Skin of body (tissue), 1 donor: ENCODE measurements at regions not wholly inside any gene's neighbourhood (a gene's known extent, or its start where the extent isn't known, plus 50 kb on each side); places are given as distances from the start of the nearest gene placed in this dataset.
"Not testable (repeated sequence)": the region's sequence is repeated elsewhere in the genome, so short reads cannot be mapped to it uniquely, and the experiment has no call there.

Experiments
- DNase-seq: peaks from one replicate; lab custom pipeline; 2025; lab: John Stamatoyannopoulos, UW

DNA sequence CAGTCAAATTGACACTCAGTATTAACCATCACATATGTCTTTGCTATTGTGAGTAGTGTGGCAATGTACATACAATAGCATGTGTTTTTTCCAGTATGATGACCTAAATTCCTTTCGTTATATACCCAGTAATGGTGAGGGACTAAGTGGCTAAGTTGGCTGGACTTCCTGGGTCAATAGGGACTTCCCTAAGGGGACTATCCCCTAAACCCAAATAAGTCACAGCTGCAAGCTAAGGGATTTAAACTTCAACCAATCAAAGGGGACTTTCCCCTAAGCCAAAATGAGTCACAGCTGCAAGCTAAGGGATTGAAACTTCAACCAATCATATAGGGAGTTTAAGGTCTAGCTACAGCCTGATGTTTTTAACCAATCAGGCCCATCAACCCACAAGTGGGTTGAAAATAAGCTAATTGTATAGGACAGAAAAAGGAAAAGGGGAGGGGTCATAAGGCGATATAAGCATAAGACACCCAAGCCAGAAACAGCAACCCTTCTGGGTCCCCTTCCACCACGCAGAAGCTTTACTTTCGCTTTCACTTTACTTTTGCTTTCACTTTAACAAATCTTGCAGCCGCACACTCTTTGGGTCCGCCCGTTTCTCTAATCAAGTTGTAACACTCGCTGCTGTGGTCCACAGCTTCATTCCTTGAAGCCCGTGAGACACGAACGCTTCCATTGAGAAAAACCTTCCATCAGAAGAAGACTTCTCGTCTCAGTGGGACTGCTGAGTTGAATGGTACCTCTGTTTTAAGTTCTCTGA, 404.4 kb downstream of the FLRT2 start:
- no peak for DNase-seq

DNA sequence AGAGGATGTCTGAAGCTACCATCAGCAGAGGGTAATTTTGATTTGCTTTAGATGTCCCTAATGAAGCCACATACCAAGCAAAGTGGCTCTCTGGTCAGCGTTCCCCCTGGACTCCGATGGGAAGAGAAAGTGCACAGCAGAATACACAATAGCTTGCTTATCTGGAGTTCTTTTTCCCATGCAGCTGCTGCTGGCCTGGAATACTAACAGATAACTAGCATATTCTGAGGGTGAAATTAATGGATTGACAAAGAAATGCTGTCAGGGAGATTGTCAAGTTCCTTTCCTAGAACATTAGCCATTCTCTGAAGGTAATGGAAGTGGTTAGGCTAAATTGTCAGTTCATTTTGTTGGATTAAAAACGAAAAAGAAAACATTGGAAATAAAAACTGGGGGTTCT, 391.3 kb downstream of the FLRT2 start:
- DNase-seq = no peak

DNA sequence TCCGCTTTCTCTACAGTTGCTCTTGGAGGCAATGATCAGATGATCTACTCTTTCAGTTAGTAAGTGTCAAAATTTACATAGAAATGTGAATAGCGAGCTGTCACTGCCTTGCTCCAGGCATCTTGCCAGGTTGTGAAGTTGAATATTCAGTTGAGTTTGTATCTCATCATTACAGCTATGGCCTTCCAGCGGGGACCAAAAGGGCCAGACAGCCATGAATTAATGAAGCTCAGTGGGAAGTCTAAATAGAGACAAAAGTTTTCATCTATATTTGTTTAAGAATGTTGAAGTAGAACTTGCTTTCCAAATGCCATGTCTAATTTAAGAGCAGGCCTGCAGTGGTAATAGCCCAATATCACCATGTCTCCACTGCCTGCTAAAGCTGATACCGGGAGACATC, 387.8 kb downstream of the FLRT2 start:
- DNase-seq = no peak

DNA sequence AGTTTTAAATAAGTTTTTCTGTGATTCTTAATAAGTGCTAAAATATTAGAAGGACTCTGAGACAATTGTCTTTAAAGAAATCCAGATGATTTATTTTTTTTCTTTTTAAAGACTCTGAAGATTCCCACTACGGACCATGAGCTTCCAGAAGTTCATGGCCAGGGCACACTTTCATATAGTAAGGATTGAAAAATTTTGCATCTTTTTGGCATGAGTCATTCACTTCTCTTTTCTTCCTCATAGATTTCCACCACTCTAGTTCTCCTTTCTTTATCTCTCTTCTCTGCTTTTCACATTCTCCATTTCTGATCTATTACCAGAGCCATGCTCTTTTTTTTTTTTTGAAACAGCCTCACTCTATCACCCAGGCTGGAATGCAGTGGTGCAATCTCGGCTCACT, 385.8 kb downstream of the FLRT2 start:
- DNase-seq = no peak

DNA sequence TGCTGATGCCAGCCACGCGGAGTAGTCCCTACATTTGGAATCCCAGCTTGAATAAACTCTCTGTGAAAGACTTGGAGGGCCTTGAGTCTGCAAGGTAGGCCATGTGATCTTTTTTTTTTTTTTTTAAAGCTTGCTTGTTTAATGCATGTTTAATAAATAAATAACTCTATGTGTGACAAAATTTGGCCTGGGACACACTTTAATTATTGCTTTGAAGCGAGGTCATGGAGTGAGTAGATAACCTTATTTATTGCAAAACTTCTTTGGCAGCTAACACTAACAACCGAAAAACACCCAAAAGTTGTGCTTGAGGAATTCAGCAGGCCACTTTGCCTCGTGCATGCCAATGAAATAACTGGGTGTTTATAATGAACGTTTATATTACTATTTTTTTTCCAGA, 382.2 kb downstream of the FLRT2 start:
- no peak for DNase-seq

DNA sequence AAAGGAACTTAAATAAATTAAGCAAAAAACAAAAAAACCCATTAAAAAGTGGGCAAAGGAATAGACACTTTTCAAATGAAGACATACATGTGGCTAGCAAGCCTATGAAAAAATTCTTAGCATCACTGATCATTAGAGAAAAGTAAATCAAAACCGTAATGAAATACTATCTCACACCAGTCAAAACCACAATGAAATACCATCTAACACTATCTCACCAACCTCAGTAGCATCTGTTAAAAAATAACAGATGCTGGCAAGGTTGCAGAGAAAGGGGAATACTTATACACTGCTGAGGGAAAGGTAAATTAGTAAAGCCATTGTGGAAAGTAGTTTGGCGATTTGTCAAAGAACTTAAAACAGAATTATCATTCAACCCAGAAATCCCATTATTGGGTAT, 381.1 kb downstream of the FLRT2 start:
- no peak for DNase-seq

DNA sequence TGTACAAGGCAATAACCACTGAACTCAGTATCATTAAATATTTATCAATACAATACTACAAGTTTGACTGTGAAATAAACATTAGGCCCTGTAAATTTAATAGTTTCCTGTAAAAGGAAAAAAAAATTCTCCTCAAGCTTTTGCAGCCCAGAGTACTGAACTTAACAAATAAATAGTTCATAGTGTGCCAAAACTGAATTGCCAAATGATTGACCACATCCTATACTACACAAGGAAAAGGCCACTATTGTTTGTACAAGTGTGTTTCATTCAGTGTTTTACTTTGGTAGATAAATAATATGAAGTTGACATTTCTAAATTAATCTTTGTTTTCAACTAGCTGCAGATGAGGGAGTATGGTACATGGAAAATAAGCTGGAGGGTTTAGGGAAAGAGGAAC, 379.6 kb downstream of the FLRT2 start:
- no peak for DNase-seq

DNA sequence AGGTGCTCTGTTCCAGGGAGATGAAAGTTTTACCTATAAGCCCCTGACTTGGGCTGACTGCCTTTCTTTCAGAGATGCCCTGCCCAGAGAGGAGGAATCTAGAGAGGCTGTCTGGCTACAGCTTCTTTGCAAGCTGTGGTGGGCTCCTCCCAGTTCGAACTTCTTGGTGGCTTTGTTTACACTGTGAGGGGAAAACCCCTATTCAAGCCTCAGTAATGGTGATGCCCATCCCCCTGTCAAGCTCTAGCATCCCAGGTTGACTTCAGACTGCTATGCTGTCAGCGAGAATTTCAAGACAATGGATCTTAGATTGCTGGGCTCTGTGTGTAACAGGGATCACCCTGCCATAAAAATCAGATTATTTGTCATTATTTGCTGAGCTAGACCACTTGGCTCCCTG, 377.6 kb downstream of the FLRT2 start:
- DNase-seq = no peak

DNA sequence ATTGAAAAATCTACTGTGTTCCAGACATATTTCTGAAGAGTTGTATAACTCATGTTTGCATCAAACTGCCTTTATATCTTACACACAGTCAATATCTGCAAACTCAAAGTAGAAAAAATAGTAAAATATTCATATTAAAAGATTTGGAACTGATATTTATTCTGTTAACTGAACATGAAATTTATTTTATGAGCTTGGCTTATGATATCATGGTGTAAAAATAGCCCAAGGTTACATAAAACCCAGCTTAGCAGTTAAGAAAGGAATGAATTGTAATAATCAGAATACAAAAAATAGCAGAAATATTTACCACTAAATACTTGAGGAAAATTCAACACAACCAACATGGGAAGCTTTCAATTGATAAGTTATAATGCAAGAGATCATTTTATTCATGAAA, 367.9 kb downstream of the FLRT2 start:
- DNase-seq = peak; percentile 29

DNA sequence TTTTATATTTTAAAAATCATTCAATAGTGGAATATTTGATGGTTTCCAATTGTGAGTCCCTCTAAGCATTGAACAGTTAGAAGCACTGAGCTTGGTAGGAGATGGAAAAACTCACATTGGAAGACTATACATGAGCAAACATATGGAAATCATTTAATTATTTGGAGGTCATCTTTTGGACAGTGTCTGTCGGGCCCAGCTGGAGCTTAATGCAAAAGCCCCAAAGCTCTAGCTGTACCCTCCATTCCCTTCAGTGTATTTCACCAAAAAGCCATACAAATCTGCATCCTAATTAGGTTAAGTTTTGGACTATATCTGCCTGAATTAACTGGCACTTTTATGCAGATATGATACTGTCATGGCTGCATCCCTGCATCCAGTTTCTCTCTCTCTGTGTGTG, 365.7 kb downstream of the FLRT2 start:
- peak; percentile 60 for DNase-seq

DNA sequence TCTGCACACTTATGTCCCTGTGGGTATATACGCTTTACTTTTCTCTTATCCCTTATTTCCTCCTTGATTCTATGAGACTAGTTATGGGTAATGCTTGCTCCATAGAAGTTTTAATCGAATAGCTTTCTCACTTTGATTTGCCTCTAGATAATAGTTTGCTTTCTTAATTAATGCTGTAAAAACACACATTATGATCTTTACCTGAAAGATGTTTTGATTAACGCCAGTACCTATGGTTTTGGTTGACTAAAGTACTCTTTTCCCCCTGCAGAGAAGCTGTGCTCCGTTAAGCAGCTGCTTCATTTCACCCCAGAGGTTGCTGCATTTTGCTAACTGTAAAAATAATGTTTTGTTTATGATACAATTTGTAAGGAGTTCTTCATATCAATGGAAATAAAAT, 362.3 kb downstream of the FLRT2 start:
- no peak for DNase-seq

DNA sequence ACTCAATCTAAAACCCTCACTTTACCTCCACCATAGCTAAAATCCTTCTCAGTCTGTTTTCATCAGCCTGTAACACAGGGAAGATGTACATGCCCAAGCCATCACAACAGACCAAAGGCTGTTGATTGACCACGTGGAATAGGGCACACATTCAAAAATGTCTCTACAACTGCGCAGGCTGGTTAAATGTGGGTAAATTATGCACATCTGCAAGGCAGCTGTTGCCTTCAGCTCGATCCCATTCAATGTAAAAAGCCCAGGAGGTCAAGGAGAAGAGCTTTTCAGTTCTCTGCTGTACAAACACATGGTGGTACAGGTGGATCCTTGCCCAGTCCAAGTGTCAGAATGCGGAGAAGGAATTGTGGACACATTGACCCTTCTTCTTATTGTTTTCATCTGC, 354.0 kb downstream of the FLRT2 start:
- DNase-seq = no peak

DNA sequence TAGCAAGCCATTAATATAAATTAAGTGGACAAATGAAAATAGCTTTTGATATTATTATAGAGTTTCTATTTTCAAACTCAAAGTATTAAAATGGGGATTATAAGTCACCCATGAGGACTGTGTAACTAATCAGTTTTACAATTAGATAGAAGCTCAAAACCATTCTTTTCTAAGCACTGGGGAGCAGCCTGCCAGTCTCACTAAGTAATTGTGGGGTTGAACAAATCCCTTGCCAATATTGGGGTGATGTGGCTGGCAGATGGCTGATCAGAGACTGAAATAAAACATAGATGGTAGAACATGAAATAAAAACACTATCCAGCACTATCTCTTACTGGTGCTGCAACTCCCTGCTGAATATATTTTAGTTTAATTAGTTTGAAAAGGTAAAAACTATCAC, 353.2 kb downstream of the FLRT2 start:
- DNase-seq = no peak

DNA sequence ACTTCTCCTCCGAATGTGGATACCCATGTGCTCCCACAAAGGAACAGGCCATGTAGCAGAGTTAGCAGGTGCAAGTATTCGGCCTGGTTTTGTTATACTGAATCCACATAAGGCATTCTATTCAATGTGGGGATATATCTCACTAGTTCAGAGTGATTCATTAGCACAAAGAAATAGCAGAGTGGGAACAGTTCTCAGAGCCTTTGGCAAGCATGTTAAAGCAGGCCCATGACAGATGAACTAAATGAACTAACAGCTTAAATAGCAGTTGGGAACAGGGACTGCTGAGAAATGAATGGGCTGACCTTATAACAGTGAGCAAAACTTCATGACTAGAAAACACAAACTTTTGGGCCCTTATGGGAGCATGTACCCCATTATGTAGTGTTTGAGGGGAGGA, 352.0 kb downstream of the FLRT2 start:
- DNase-seq = no peak

DNA sequence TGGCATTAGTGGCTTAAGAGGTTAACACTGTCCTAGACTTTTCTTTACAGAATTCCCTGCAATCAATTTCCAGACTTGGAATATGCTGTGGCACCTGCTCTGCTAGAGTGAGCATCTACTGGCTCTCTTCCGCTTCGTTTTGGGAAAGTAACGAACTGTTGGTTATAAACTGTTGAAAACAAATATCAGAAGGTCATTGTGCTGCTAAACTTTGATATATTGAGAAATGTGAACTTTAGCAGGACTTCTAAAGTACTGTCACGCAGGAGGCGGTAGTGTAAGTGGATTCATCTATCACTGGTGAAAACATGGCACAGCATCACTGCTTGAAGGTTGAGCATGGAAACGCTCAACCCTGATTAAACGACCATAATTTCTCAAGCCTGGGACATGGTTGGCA, 348.9 kb downstream of the FLRT2 start:
- no peak for DNase-seq

DNA sequence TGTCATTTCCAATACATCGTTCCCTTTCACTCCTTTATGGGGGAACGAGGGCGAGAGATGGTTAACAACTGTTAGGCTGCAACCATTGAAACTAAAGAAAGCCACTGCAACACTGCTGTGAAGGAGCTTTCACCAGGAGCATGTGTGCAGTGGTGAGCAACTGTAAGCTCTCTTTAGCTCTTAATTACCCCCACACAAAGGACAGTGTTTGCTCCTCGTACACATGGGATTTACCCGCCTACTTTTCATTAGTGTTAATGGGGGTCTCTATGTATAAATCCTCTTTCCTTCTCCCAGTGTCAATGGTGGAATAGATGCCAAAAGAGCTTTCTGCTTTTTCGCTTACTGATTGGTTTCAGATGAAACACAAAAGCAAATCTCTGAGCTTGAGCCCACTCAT, 343.1 kb downstream of the FLRT2 start:
- DNase-seq = no peak

DNA sequence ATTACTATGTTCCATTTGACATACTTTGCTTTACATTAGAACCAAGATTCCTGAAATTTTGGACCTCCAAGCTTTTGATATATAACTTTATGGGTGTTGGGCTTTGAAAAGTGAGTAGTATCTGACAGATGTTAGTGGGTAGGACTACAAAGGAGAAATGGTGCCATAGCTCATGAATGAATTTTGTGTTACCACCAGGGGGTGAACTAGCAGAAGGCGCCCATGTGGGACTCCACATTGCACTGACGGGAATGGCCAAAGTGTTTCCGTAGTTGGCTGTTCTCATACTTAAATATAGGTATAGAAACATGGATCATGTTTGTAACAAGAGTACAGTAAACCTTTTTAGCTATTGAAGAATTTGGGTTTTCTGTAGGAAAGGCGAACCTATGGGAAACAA, 337.5 kb downstream of the FLRT2 start:
- no peak for DNase-seq

DNA sequence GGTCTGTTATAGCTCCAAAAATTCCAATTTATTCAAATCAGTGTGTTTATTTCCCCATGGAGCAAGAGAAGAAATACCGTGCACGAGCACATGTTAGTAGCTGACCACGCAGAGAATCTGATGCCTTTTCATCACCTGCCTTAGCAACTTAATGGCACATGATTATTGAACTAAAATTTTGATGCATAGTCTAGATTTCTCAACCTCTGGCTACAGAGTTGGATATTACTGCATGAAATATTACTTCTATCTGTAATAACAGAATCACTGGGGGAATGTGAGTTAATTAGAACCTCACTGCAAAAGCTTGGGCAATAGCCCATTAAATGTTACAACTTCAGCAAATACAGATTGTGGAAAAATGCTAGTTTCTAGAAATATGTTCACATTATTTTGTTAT, 335.8 kb downstream of the FLRT2 start:
- DNase-seq = peak; percentile 61

DNA sequence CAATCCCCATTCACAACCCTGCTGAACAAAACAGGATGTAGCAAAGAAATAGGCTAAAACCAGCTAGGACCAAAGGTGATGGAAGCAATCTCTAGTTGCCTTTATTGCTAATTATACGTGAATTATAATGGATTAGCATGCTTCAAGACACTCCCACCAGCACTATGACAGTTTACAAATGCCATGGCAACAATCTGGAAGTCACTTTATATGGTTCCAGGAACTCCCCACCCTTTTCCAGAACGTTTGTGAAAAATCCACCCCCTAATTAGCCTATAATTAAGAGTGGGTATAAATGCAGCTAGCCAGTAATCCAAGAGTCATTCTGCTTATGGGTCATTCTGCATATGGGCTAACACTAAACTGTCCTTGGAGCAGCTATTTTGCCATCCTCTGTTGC, 328.7 kb downstream of the FLRT2 start:
- DNase-seq = no peak

DNA sequence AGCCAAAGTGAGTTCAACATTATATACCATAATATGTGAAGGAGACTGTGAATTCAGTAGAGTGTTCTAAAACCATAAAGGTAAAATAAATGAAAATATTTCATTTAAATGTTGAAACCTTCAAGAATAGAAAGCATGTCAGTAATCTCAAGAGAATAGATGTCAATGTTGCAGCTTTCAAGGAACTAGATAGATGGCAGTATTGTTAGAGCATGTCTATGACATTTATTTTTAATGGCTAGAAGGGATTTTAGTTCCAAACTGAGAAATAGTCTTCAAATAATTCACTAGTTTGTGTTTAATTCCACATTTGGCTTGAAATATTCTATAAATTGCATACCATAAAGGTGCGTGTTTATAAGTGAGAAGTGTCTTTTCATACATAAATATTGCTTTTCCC, 326.5 kb downstream of the FLRT2 start:
- DNase-seq = no peak

DNA sequence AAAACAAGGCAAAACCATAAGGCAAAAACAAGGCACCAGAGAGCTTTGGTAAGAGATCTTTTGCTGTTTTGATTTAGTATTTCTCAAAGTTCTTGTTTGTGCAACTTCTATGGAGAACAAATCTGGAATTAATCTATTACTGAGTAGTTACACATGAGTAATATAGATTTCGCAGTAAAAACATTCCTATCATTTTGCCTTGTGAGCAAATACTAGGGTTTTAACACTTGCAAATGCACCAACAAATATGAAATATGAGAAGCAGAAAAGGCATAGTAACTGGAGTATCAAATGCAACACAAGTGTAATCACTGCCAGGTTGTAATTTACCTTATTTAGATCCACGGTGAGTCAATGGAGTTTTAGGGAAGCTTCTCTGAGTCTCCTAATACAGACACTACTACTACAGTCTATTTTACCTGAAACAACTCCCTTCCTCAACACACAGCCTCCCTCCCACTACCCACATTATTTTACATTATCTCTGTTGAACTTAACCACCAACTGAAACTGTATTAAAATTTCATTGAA, 324.1 kb downstream of the FLRT2 start:
- DNase-seq = peak; percentile 59

DNA sequence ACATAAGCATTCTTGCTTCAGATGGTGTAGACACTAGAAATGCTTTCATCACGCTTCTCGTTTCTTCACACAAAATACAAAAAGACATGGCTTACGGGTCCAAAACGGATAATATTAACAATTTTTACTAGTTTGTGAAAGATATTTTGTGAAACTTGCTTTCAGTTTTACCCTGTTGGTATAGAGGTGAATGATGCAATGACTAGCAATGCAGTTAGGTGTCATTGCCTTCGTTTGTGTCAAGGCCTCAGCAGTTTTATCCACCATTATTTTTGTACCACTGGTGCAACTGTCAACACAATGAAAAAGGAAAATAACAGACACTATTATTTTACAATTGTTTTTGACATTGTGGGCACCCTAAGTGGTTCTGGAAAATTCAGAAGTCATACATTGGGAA, 323.0 kb downstream of the FLRT2 start:
- DNase-seq = no peak

DNA sequence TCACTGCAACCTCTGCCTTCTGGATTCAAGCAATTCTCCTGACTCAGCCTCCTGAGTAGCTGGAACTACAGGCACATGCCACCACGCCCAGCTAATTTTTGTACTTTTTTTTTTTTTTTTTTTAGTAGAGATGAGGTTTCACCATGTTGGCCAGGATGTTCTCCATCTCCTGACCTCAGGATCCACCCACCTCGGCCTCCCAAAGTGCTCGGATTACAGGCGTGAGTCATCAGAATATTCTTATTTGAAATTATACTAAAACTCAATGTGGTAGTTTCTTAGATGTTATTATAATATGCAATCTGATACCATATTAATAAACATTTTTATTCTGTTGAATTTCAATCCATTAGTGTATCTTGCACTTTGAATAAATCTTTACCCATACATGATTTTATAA, 322.2 kb downstream of the FLRT2 start:
- DNase-seq = not testable (repeated sequence)

DNA sequence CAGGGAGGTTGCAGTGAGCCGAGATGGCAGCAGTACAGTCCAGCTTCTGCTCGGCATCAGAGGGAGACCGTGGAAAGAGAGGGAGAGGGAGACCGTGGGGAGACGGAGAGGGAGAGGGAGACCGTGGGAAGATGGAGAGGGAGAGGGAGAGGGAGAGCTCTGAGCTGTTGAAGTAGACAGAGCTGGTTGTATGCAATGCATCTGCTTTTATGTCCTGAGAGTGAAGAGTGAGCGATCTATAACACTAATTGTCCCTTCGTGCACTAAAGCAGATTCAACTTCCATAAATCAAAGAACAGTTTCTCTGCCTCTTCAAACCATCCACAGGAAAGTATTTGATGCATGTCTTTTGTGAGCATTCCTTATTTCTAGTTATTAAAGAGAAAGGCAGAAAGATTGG, 300.6 kb downstream of the FLRT2 start:
- DNase-seq = not testable (repeated sequence)
